IMR-90 (cell line): ENCODE measurements at regions not wholly inside any gene's neighbourhood (a gene's known extent, or its start where the extent isn't known, plus 50 kb on each side); places are given as distances from the start of the nearest gene placed in this dataset.

Source experiments
- ATAC-seq: fragments of 200-7000 bp; cut with Tn5 transposase; 2 replicates; pipeline ENCODE4 v1.9.1; 2020; ENCODE audit warnings: low read depth, mild to moderate bottlenecking, moderate library complexity
- BruUV-seq: library from RNA; stranded (reverse); fragments of 400-500 nt; replicated peaks from 2 replicates; lab custom pipeline; 2021; lab: Mats Ljungman, UMichigan
- CTCF ChIA-PET: fragments of 300-600 bp; formaldehyde crosslinking; extraction: SDS; loops from one replicate; lab custom pipeline; 2021; ENCODE audit warnings: antibody characterized with exemption; lab: Yijun Ruan, JAX
- POLR2A ChIA-PET: fragments of 300-600 bp; sonication (Branson Sonifier 250); formaldehyde crosslinking; loops from one replicate; lab custom pipeline; 2022; ENCODE audit warnings: antibody characterized with exemption; ENCODE audit not compliant: unreplicated experiment; lab: Charles Lee
- DNase-seq: peaks from one replicate; pipeline ENCODE4 v3.0.0; 2013
- H2AFZ ChIP-seq: replicated peaks from 2 replicates; pipeline ENCODE3; 2013; ENCODE audit warnings: low read length, mild to moderate bottlenecking; ENCODE audit not compliant: poor library complexity
- H2AK5ac ChIP-seq: 2 replicates; pipeline ENCODE4 v1.6.1; 2013; ENCODE audit warnings: low read depth, low read length, inconsistent platforms
- H2AK9ac ChIP-seq: replicated peaks from 2 replicates; pipeline ENCODE3; 2013; ENCODE audit warnings: mild to moderate bottlenecking, low read depth, low read length, moderate library complexity; ENCODE audit not compliant: poor library complexity
- H2BK120ac ChIP-seq: 2 replicates; pipeline ENCODE4 v1.6.1; 2013; ENCODE audit warnings: low read depth, low read length, inconsistent platforms
- H2BK15ac ChIP-seq: 3 replicates; pipeline ENCODE4 v1.6.1; 2013; ENCODE audit warnings: low read depth, low read length, inconsistent platforms
- H2BK20ac ChIP-seq: 2 replicates; pipeline ENCODE4 v1.6.1; 2013; ENCODE audit warnings: low read depth, mild to moderate bottlenecking, inconsistent platforms, low read length, moderate library complexity
- H2BK5ac ChIP-seq: 2 replicates; pipeline ENCODE4 v1.6.1; 2013; ENCODE audit warnings: mild to moderate bottlenecking, low read depth, low read length, inconsistent platforms; ENCODE audit not compliant: poor library complexity, severe bottlenecking
- H3K14ac ChIP-seq: replicated peaks from 2 replicates; pipeline ENCODE4 v1.6.1; 2013; ENCODE audit warnings: low read depth, low read length, inconsistent platforms
- H3K18ac ChIP-seq: 2 replicates; pipeline ENCODE4 v1.6.1; 2013; ENCODE audit warnings: low read depth, low read length, control low read depth
- H3K23ac ChIP-seq: 2 replicates; pipeline ENCODE4 v1.6.1; 2013; ENCODE audit warnings: low read depth, low read length, inconsistent platforms
- H3K27ac ChIP-seq: 2 replicates; pipeline ENCODE4 v1.5.1; 2013; ENCODE audit warnings: mild to moderate bottlenecking, control low read depth, low read length; ENCODE audit not compliant: insufficient read depth
- H3K27me3 ChIP-seq: 2 replicates; pipeline ENCODE4 v1.6.1; 2013; ENCODE audit warnings: low read length; ENCODE audit not compliant: control insufficient read depth, insufficient read depth
- H3K36me3 ChIP-seq: 2 replicates; pipeline ENCODE4 v1.6.1; 2013; ENCODE audit warnings: low read length, mixed read lengths; ENCODE audit not compliant: control insufficient read depth, insufficient read depth
- H3K4ac ChIP-seq: 2 replicates; pipeline ENCODE4 v1.6.1; 2013; ENCODE audit warnings: low read depth, low read length, inconsistent platforms
- H3K4me1 ChIP-seq: 2 replicates; pipeline ENCODE4 v1.6.1; 2013; ENCODE audit warnings: low read length, mixed read lengths; ENCODE audit not compliant: control insufficient read depth, insufficient read depth
- H3K4me2 ChIP-seq: 2 replicates; pipeline ENCODE4 v1.6.1; 2013; ENCODE audit warnings: low read depth, mild to moderate bottlenecking, control low read depth, low read length, moderate library complexity
- H3K4me3 ChIP-seq: 2 replicates; pipeline ENCODE4 v1.5.1; 2013; ENCODE audit warnings: low read depth, mild to moderate bottlenecking, control low read depth, low read length, moderate library complexity; ENCODE audit not compliant: insufficient read depth
- H3K56ac ChIP-seq: 2 replicates; pipeline ENCODE4 v1.6.1; 2013; ENCODE audit warnings: low read length, inconsistent platforms; ENCODE audit not compliant: insufficient read depth; ENCODE audit errors: extremely low read depth
- H3K79me1 ChIP-seq, 2 experiments: 2 replicates each; pipeline ENCODE4 v1.6.1; 2013; ENCODE audit warnings: low read length in 2 of 2, inconsistent platforms in 1 of 2, low read depth in 1 of 2
- H3K9ac ChIP-seq: 2 replicates; pipeline ENCODE4 v1.6.1; 2013; ENCODE audit warnings: low read depth, low read length, control low read depth
- H3K9me1 ChIP-seq: 2 replicates; pipeline ENCODE4 v1.6.1; 2013; ENCODE audit warnings: low read length, inconsistent platforms; ENCODE audit not compliant: insufficient read depth
- H3K9me3 ChIP-seq: 2 replicates; pipeline ENCODE4 v1.6.1; 2013; ENCODE audit warnings: low read length; ENCODE audit not compliant: control insufficient read depth, insufficient read depth
- H4K20me1 ChIP-seq: 2 replicates; pipeline ENCODE4 v1.6.1; 2013; ENCODE audit warnings: low read length, inconsistent platforms; ENCODE audit not compliant: insufficient read depth
- H4K5ac ChIP-seq: 2 replicates; pipeline ENCODE4 v1.6.1; 2013; ENCODE audit warnings: mild to moderate bottlenecking, low read depth, low read length, control low read depth
- H4K8ac ChIP-seq, 2 experiments: 2 replicates each; pipeline ENCODE4 v1.6.1; 2013; ENCODE audit warnings: low read depth in 2 of 2, low read length in 2 of 2, control low read depth in 1 of 2, inconsistent platforms in 1 of 2
- H4K91ac ChIP-seq: 2 replicates; pipeline ENCODE4 v1.6.1; 2013; ENCODE audit warnings: low read depth, low read length, inconsistent platforms; ENCODE audit not compliant: insufficient read depth
- BHLHE40 ChIP-seq: fragments of 150-350 bp; IDR thresholded peaks from 2 replicates; pipeline ENCODE4 v1.6.1; 2016; ENCODE audit warnings: mild to moderate bottlenecking, low read depth, low read length
- CHD1 ChIP-seq: IDR thresholded peaks from 2 replicates; pipeline ENCODE4 v1.6.1; 2012; ENCODE audit warnings: low read depth, low read length, improper control_type of control experiment
- CTCF ChIP-seq: conservative IDR thresholded peaks from 2 replicates; pipeline ENCODE4 v1.5.1; 2012; ENCODE audit warnings: mild to moderate bottlenecking, low read depth, low read length, improper control_type of control experiment
- FOS ChIP-seq: fragments of 150-350 bp; IDR thresholded peaks from 2 replicates; pipeline ENCODE4 v1.6.1; 2016; ENCODE audit warnings: low read depth, low read length
- MAZ ChIP-seq: IDR thresholded peaks from 2 replicates; pipeline ENCODE4 v1.6.1; 2012; ENCODE audit warnings: low read depth, mild to moderate bottlenecking, low read length, improper control_type of control experiment, moderate library complexity, borderline replicate concordance
- MXI1 ChIP-seq: IDR thresholded peaks from 2 replicates; pipeline ENCODE4 v1.6.1; 2012; ENCODE audit warnings: low read depth, mild to moderate bottlenecking, low read length, moderate library complexity, borderline replicate concordance
- POLR2A ChIP-seq: IDR thresholded peaks from 2 replicates; pipeline ENCODE4 v1.6.1; 2012; ENCODE audit warnings: mild to moderate bottlenecking, low read depth, low read length
- RCOR1 ChIP-seq: IDR thresholded peaks from 2 replicates; pipeline ENCODE4 v1.6.1; 2012; ENCODE audit warnings: mild to moderate bottlenecking, low read length, improper control_type of control experiment; ENCODE audit not compliant: insufficient replicate concordance
- SMC3 ChIP-seq: fragments of 150-350 bp; IDR thresholded peaks from 2 replicates; pipeline ENCODE4 v1.6.1; 2016; ENCODE audit warnings: low read depth, mild to moderate bottlenecking, antibody characterized with exemption, low read length, moderate library complexity
- USF2 ChIP-seq: fragments of 150-350 bp; IDR thresholded peaks from 2 replicates; pipeline ENCODE4 v1.6.1; 2017; ENCODE audit warnings: mild to moderate bottlenecking, antibody characterized with exemption, low read length, low read depth
- WGBS, 2 experiments: methylation state at CpG; one replicate each; pipeline versions ENCODE4 v1.1.5 to v1.1.7; 2013; ENCODE audit warnings: missing lambda C conversion rate in 2 of 2; ENCODE audit not compliant: insufficient read length in 1 of 2; ENCODE audit errors: extremely low coverage in 2 of 2; 5-methylcytosine and 5-hydroxymethylcytosine counted together
- dilution Hi-C: fragments of 300-500 bp; cut with HindIII; formaldehyde crosslinking; loops from one replicate; pipeline ENCODE4 v1.14.3; 2018; ENCODE audit warnings: low sequenced_read_pairs; ENCODE audit not compliant: unreplicated experiment
- in situ Hi-C: fragments of 300-500 bp; cut with MboI; formaldehyde crosslinking; loops from 3 replicates; pipeline ENCODE4 v1.14.3; 2019; ENCODE audit warnings: low sequenced_read_pairs, inconsistent platforms, mixed read lengths
- intact Hi-C: fragments of 100-400 bp; cut with micrococcal nuclease; formaldehyde crosslinking; loops from 2 replicates; pipeline ENCODE4 v1.10.0; 2022

GRCh38 chr16:26987597-26988010 lies 79.1 kb upstream of the C16orf82 start:
- H3K18ac ChIP-seq, result peak overlapping the region; percentile 96
- BruUV-seq, result no TSS peak
- peak overlapping the region; percentile 100 for H2AK5ac ChIP-seq
- ATAC-seq, result peak; percentile 87
- H2BK120ac ChIP-seq, result peak overlapping the region; percentile 98
- dilution Hi-C loops, result no loop called here
- no peaks in the 10 kb centered on the region for H3K27me3 ChIP-seq
- in situ Hi-C loops, result no loop called here
- H4K91ac ChIP-seq, result peak overlapping the region; percentile 98
- H3K36me3 ChIP-seq, result no peaks in the 10 kb centered on the region
- peak overlapping the region; percentile 100 for H2BK20ac ChIP-seq
- peak overlapping the region; percentile 90 for H3K14ac ChIP-seq
- H3K9me3 ChIP-seq, result no peaks in the 10 kb centered on the region
- peak overlapping the region; percentile 100 for H3K4ac ChIP-seq
- peak overlapping the region; percentile 98 for H2BK5ac ChIP-seq
- H3K56ac ChIP-seq, result peak overlapping the region; percentile 94
- no peak overlapping the region for H3K9ac ChIP-seq
- peaks cover 27% of the 10 kb centered on the region for H3K9me1 ChIP-seq
- H3K4me2 ChIP-seq, result peak overlapping the region; percentile 5; the same call in 1 of the 2 replicates
- TF ChIP-seq CTCF (no peak), RCOR1 (peak; percentile 92), MAZ (peak; percentile 22; the same call in 1 of the 2 replicates), BHLHE40 (peak; percentile 16; the same call in 1 of the 2 replicates), SMC3 (no peak), POLR2A (peak; percentile 36; the same call in 1 of the 2 replicates), CHD1 (0 out of 2 replicates have a peak, but pooled peaks have one; percentile 79), FOS (peak; percentile 86), MXI1 (0 out of 2 replicates have a peak, but pooled peaks have one; percentile 47), USF2 (no peak)
- no peaks in the 10 kb centered on the region for H3K79me1 ChIP-seq
- H2AK9ac ChIP-seq, result peak overlapping the region; percentile 86
- peak; percentile 94 for DNase-seq
- H2BK15ac ChIP-seq, result peak overlapping the region; percentile 85
- no peak overlapping the region for H3K4me3 ChIP-seq
- H4K5ac ChIP-seq, result peak overlapping the region; percentile 100
- intact Hi-C loops, result no loop called here
- H3K4me1 ChIP-seq, result peaks cover 32% of the 10 kb centered on the region
- WGBS, 2 experiments, result 10% methylated on average over 2 of the region's 7 CpGs; no CpG with 5 or more reads in 1 of the 2 experiments
- CTCF ChIA-PET, result interaction anchor here (0.6 to 1.0 kb wide), 2 partner anchors 44 to 123 kb away, joined by 3 to 6 read pairs; no protein-coding TSS in a partner anchor
- peak overlapping the region; percentile 86 for H3K23ac ChIP-seq
- H3K27ac ChIP-seq, result peak overlapping the region; percentile 98
- POLR2A ChIA-PET, result interaction anchor here (0.5 to 1.0 kb wide), 2 partner anchors 123 to 1939 kb away, joined by 3 to 15 read pairs; no protein-coding TSS in a partner anchor
- peak overlapping the region; percentile 80 to 98 for H4K8ac ChIP-seq
- H2AFZ ChIP-seq, result peak overlapping the region; percentile 77
- no peaks in the 10 kb centered on the region for H4K20me1 ChIP-seq
